ENCODE measurements at regions not wholly inside any gene's neighbourhood (a gene's known extent, or its start where the extent isn't known, plus 50 kb on each side); places are given as distances from the start of the nearest gene placed in this dataset.

DNA sequence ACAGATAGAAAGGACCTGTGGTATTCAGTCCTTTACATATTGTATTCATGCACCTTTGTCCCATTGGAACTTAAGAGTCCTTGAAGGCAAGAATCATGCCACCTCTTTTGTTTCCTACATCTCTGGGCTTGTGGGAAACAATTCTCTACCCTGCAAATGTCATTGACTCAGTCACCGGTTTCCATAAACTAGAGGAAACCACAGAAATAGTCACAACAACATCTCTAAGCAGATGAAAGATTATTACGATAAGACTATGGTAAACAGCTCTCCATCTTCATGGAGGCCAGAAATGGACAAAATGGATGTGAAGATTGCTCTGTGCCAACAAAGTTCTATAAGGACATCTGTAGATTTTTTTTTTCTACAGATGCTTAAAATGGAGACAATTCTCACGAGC, 165.5 kb downstream of the PIK3R1 start:
- Histone ChIP-seq H3K9ac (ENCODE audit: low read length) (no peak overlapping the region), H3K79me2 (ENCODE audit: insufficient read depth, low read length) (no peaks in the 10 kb centered on the region), H3K36me3 (ENCODE audit: control insufficient read depth in 1 of 2, insufficient read depth in 2 of 2, low read length in 2 of 2) (no peaks in the 10 kb centered on the region), H4K20me1 (ENCODE audit: insufficient read depth) (no peaks in the 10 kb centered on the region), H3K27me3 (ENCODE audit: insufficient read depth, low read length) (no peaks in the 10 kb centered on the region), H2AFZ (ENCODE audit: low read depth, low read length, poor library complexity, severe bottlenecking) (no peak overlapping the region), H3K27ac (ENCODE audit: low read depth, low read length) (no peak overlapping the region), H3K9me3 (ENCODE audit: control insufficient read depth in 1 of 2, insufficient read depth in 1 of 2, low read depth in 1 of 2, low read length in 2 of 2) (no peaks in the 10 kb centered on the region), H3K4me2 (ENCODE audit: low read length) (no peak overlapping the region), H3K9me2 (ENCODE audit: insufficient read depth) (no peaks in the 10 kb centered on the region), H3K4me1 (ENCODE audit: control insufficient read depth in 1 of 2, insufficient read depth in 2 of 2, low read length in 2 of 2) (no peaks in the 10 kb centered on the region), H3K4me3 (replicated peaks in 1 of 2; ENCODE audit: low read depth in 1 of 2, low read length in 2 of 2) (no peak overlapping the region)
- no peak for TF ChIP-seq RAD21 (IDR thresholded peaks at IDR 0.05; ENCODE audit: low read depth)
- TF ChIP-seq EGR1 (IDR thresholded peaks at IDR 0.05; ENCODE audit: low read depth): no peak
- TF ChIP-seq TCF7L2 (IDR thresholded peaks at IDR 0.05; ENCODE audit: borderline replicate concordance, extremely low read depth, insufficient read depth, insufficient read length): no peak
- TF ChIP-seq JUND (IDR thresholded peaks at IDR 0.05): no peak
- no peak for TF ChIP-seq CBX3 (IDR thresholded peaks at IDR 0.05; ENCODE audit: low read depth)
- no peak for TF ChIP-seq REST (IDR thresholded peaks at IDR 0.05; ENCODE audit: low read depth)
- no peak for TF ChIP-seq SIN3A (IDR thresholded peaks at IDR 0.05; ENCODE audit: low read depth)
- TF ChIP-seq ELF1 (IDR thresholded peaks at IDR 0.05; ENCODE audit: borderline replicate concordance, low read depth): no peak
- TF ChIP-seq, protein P1, sequence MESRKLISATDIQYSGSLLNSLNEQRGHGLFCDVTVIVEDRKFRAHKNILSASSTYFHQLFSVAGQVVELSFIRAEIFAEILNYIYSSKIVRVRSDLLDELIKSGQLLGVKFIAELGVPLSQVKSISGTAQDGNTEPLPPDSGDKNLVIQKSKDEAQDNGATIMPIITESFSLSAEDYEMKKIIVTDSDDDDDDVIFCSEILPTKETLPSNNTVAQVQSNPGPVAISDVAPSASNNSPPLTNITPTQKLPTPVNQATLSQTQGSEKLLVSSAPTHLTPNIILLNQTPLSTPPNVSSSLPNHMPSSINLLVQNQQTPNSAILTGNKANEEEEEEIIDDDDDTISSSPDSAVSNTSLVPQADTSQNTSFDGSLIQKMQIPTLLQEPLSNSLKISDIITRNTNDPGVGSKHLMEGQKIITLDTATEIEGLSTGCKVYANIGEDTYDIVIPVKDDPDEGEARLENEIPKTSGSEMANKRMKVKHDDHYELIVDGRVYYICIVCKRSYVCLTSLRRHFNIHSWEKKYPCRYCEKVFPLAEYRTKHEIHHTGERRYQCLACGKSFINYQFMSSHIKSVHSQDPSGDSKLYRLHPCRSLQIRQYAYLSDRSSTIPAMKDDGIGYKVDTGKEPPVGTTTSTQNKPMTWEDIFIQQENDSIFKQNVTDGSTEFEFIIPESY (IDR thresholded peaks at IDR 0.05; ENCODE audit: extremely low read depth, insufficient replicate concordance, low read length): no peak
- TF ChIP-seq, protein P2, sequence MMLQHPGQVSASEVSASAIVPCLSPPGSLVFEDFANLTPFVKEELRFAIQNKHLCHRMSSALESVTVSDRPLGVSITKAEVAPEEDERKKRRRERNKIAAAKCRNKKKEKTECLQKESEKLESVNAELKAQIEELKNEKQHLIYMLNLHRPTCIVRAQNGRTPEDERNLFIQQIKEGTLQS (IDR thresholded peaks at IDR 0.05): no peak
- TF ChIP-seq FOSL1 (IDR thresholded peaks at IDR 0.05; ENCODE audit: low read depth): no peak
- TF ChIP-seq MAX (IDR thresholded peaks at IDR 0.05): no peak
- ChIA-PET RAD21 (ENCODE audit: low non-redundant PET in 1 of 2, low total read pairs in 2 of 2, uncharacterized antibody in 2 of 2, unreplicated experiment in 2 of 2) (no interaction called here), CTCF (no interaction called here), POLR2A (no interaction called here)
- intact Hi-C loops (cut with micrococcal nuclease): no loop called here
- BruUV-seq (replicated peaks): no TSS peak
- DNase-seq (ENCODE audit: low read depth, low spot score) (no peak), ATAC-seq (no peak)

Data from HCT116 (cell line).